Hematopoietic multipotent progenitor cell treated with erythropoietin and hydrocortisone succinate and interleukin-3 and kit ligand, for 15 days (in vitro differentiated cells): ENCODE measurements at regions not wholly inside any gene's neighbourhood (a gene's known extent, or its start where the extent isn't known, plus 50 kb on each side); places are given as distances from the start of the nearest gene placed in this dataset.
"Not testable (repeated sequence)": the region's sequence is repeated elsewhere in the genome, so short reads cannot be mapped to it uniquely, and the experiment has no call there.

Experiments used
- DNase-seq: peaks from one replicate; pipeline ENCODE4 v3.0.0-alpha.2; 2015; ENCODE audit warnings: low spot score

GRCh38 chrX:27404366-27404765, 58.8 kb downstream of the PPP4R3C start:
- DNase-seq: no peak

- DNase-seq: no peak
These were observed 64.0 kb downstream of the PPP4R3C start for GRCh38 chrX:27399146-27399456.

GRCh38 chrX:27391623-27392022, 71.5 kb downstream of the PPP4R3C start:
- DNase-seq: no peak

GRCh38 chrX:27381419-27381818, 81.7 kb downstream of the PPP4R3C start:
- no peak for DNase-seq

GRCh38 chrX:27380163-27380845, 82.8 kb downstream of the PPP4R3C start:
- DNase-seq: no peak

GRCh38 chrX:27354021-27354420, 109.1 kb downstream of the PPP4R3C start:
- DNase-seq: no peak

GRCh38 chrX:27350476-27350875, 112.7 kb downstream of the PPP4R3C start:
- DNase-seq: no peak

GRCh38 chrX:27336466-27337091, 126.6 kb downstream of the PPP4R3C start:
- DNase-seq: peak; percentile 11

- no peak for DNase-seq
These were observed 141.5 kb downstream of the PPP4R3C start for GRCh38 chrX:27321632-27322031.

GRCh38 chrX:27309406-27309805, 153.7 kb downstream of the PPP4R3C start:
- no peak for DNase-seq

- no peak for DNase-seq
These were observed 155.6 kb downstream of the PPP4R3C start for GRCh38 chrX:27307546-27307945.

GRCh38 chrX:27292552-27292951, 170.6 kb downstream of the PPP4R3C start:
- DNase-seq: not testable (repeated sequence)

- DNase-seq: no peak
These were observed 186.4 kb downstream of the PPP4R3C start for GRCh38 chrX:27276751-27277150.

GRCh38 chrX:27254656-27255055, 208.5 kb downstream of the PPP4R3C start:
- DNase-seq: no peak

- no peak for DNase-seq
These were observed 211.8 kb downstream of the PPP4R3C start for GRCh38 chrX:27251369-27251768.

GRCh38 chrX:27242581-27242980, 220.6 kb downstream of the PPP4R3C start:
- DNase-seq: no peak

GRCh38 chrX:27241981-27242380, 221.2 kb downstream of the PPP4R3C start:
- DNase-seq: no peak

GRCh38 chrX:27240042-27240441, 223.1 kb downstream of the PPP4R3C start:
- not testable (repeated sequence) for DNase-seq

GRCh38 chrX:27236681-27237080, 226.5 kb downstream of the PPP4R3C start:
- DNase-seq: no peak

GRCh38 chrX:27229721-27230120, 233.4 kb downstream of the PPP4R3C start:
- DNase-seq: no peak

- DNase-seq: no peak
These were observed 240.5 kb downstream of the PPP4R3C start for GRCh38 chrX:27222661-27223060.

GRCh38 chrX:27186671-27187070, 276.5 kb downstream of the PPP4R3C start:
- peak; percentile 14 for DNase-seq

GRCh38 chrX:27163236-27163635, 299.9 kb downstream of the PPP4R3C start:
- no peak for DNase-seq

GRCh38 chrX:27162496-27162895, 300.6 kb downstream of the PPP4R3C start:
- no peak for DNase-seq
